COLO668 (cell line): ENCODE measurements at regions not wholly inside any gene's neighbourhood (a gene's known extent, or its start where the extent isn't known, plus 50 kb on each side); places are given as distances from the start of the nearest gene placed in this dataset.

Source experiments
- DNase-seq: peaks from one replicate; lab custom pipeline; 2025; ENCODE audit not compliant: unreplicated experiment; lab: John Stamatoyannopoulos, UW

- no peak for DNase-seq
Measured at GRCh38 chr13:109454167-109454917, 332.0 kb downstream of the IRS2 start.

GRCh38 chr13:109451726-109452125 lies 334.7 kb downstream of the IRS2 start:
- DNase-seq: no peak

GRCh38 chr13:109448629-109449028 lies 337.8 kb downstream of the IRS2 start:
- no peak for DNase-seq

- DNase-seq: no peak
Measured at GRCh38 chr13:109447667-109448066, 338.7 kb downstream of the IRS2 start.

DNA sequence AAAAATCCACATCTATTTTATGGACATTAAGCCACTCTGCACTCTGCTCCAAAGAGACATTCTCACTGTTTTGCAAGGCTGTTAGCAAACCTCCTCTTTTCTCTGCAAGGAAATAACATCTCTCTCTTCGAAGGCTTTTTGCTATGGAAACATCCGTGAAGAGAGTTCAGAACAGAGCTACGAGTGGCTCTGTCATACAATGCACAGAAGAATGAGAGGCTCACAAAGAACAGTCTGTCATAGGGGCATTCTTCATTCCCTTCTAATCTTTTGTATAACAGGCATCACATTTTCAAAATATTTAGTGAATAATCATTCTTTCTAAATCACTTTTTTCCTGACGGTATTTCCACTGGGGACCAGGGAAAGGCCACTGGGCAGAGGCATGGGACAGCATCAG lies 346.1 kb downstream of the IRS2 start:
- no peak for DNase-seq

- DNase-seq: no peak
Measured at GRCh38 chr13:109439813-109440212, 346.6 kb downstream of the IRS2 start.

DNA sequence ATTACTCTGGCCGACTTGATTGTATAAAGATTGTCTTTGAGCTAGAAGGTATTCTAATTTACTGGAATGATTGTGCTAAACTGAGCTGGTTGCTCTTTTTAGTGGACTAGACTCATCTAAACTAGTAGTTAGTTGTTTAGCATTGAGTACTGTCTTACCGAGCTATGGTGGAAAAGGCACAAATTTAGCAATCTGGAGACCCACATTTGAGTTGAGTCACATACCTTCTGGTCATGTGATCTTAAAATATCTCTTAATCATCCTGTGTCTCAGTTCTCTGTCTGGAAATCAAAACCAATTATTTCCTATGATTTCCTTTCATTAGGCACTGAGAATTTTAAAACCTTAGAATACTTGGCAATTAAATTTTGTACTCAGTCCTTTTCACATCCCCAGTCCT lies 349.5 kb downstream of the IRS2 start:
- DNase-seq: no peak

DNA sequence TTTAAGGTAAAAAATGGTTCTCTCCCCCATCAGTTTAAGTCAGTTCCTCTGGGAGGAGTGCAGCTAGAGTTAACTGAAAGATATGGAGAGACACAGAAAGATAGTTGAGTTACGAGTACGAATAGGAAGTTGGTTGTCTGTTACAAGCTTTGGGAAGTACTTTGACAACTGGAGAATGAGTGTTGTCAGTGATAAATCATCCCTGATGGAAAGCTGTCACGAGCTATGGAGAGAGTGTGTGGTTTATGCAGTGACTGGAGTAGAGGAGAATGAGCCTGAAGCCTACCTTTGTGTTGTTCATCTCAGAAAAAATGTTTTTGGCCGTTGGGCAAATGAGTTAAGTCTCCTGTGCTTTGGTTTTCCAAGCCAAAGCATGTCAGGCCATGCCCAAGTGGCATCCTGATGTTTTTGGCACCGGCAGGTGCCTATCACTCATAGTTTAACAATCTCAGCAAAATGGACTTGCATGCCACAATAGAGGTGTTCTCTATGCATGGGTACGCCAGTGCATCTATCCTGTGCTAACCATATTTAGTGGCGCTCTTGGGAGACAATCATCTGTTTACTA lies 350.2 kb downstream of the IRS2 start:
- DNase-seq: no peak

- DNase-seq: no peak
Measured at GRCh38 chr13:109431217-109431616, 355.2 kb downstream of the IRS2 start.

- no peak for DNase-seq
Measured at GRCh38 chr13:109428146-109428545, 358.2 kb downstream of the IRS2 start.

- no peak for DNase-seq
Measured at GRCh38 chr13:109427695-109428094, 358.7 kb downstream of the IRS2 start.

DNA sequence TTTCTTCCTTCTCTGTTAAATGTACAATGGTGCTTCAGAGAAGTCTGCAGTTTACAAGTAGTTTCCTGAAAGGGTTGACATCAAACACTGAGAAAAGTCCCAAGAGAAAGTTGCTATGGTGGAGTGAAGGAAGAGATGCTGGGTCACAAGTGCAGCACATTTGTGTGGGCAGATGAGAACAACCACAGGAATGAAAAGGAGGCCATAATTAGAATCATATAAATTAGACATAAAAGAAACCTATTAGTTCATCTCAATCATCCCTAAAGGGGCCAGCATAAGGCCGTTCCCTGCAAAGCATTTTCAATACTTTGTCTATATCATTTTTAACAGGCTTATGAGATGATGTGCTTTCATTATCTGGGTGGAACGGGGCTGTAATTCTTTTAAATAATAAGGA lies 359.2 kb downstream of the IRS2 start:
- DNase-seq: no peak

DNA sequence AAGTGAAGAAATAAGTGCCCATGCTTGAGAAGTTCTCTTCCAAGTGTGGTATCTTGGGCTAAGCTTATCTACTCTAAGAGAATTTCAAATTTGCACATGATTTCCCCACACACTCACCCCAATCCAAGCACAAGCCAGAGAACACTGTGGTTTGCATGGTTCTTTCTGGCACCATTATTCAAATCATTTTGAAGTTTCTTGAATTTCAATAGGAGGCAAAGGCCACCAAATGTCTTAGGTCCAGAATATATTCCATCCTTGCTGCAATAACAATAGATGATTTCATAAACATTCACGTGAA lies 359.7 kb downstream of the IRS2 start:
- no peak for DNase-seq

DNA sequence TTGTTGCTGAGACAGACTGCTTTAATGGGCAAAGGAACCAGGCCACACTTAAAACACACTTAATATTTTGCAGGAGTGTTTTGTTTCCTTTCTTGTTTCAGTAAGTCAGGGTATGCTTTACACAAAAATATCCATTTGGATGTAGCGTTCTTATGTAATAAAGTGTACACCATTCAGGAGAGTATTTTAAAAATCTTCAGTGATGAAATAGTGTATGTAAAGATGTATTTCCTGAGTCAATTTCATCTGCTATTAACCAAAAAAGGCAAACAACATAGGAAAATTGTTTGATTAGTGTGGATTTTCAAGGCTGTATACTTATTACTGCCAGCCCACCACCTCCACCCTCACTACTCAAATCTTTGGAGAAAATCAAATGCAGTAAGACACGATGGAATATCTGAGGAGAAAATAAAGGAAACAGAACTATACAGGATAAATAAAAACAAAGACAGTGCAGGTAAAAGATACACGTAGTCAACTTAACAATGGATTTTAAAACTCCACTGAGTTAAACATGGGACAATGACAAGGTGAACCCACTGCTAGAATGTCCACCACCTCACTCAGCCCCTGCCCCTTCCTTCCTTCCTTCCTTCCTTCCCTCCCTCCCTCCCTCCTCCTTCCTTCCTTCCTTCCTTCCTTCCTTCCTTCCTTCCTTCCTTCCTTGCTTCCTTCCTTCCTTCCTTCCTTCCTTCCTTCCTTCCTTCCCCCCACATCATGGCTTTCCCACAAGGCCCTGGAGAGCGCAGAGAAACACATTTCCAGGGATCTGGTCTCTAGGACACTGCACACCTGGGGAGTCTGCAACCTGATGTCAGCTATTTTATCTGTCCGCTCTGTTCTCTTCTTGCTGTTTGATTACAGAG lies 360.3 kb downstream of the IRS2 start:
- DNase-seq: no peak

- DNase-seq: no peak
Measured at GRCh38 chr13:109422161-109422560, 364.2 kb downstream of the IRS2 start.

- DNase-seq: no peak
Measured at GRCh38 chr13:109419896-109420295, 366.5 kb downstream of the IRS2 start.

DNA sequence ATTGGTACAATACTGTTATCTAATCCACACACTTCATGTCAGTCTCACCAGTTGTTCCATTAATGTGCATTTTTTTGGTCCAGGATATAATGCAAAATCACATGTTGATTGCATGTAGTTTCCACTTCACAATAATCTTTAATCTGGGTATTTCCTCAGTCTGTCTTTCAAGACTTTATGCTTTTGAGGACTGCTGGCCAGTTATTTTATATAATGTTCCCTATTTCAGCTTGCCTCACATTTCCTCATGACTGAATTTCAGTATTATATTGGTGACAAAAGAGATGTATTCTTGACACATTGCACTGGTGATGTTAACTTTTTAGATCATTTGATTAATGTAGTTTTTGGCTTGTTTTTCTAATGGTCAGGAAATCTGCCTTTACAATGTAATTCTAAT lies 368.3 kb downstream of the IRS2 start:
- no peak for DNase-seq

DNA sequence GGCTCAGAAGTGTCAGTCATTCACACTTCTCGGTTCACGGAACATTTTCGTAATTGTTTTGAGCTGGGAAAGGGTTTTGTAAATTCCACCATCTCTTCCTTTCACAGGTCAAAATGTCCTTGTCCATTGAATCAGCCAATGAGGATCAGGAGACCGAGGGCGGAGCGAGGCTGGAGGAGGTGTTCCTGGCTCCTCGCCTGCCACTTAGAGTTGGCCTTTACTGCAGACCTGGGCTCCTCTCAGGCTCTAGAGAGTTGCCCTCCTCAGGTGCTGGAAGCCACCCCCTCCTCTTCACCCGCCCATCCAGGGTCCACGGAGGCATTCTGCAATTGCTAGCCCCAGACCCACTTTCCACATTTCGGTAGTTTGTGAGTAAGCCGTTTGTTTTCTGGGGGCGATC lies 370.4 kb downstream of the IRS2 start:
- DNase-seq: no peak

GRCh38 chr13:109415057-109415456 lies 371.3 kb downstream of the IRS2 start:
- DNase-seq: no peak

DNA sequence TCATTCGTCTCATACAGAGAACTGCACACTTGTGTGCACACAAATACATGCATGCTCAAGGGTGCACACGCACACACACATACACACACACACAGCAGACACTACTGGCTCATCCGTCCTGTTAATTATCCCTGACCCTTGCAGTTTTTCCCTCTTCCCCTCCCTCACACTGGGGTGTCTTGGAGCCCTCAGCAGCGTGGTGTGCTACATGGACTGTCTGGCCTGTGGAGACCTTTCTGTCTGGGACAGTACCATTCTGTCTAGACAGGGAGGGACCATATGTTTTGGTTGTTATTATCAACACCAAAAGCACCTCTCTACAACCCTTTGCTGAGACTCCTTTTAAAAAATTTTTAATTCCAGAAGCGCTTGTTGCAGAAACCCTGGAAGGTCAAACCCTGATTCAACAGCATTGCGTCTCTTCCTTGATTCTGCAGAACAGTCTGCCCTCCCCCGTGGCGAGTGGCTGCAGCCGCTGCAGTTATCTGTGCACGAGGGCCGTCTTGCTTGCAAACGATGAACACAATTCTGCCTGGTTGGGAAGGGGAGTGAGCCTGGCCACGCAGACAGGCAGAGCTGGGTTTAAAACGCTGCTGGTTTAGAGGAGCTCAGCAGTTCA lies 374.0 kb downstream of the IRS2 start:
- DNase-seq: no peak

DNA sequence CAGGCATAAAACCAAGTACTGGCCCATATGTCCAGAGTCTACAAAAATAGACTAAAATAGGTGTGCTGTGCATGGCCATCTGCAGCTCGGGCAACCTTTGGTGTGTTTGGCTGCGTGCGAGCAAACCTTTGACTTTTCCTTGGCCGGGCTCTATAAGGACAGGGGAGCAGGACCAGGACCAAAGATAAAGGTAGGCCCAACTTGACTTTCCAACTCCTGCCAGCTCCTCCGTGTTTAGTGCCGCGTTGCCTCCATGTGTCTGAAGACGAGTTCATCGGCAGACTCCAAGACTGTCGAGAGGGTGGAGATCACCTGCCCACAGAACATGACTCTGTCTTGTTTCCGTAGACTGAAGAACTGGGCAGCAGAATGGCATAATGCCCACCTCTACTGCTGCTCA lies 375.5 kb downstream of the IRS2 start:
- no peak for DNase-seq
